Transverse colon (tissue), 4 donors: ENCODE measurements at regions not wholly inside any gene's neighbourhood (a gene's known extent, or its start where the extent isn't known, plus 50 kb on each side); places are given as distances from the start of the nearest gene placed in this dataset.

Experiments
- EP300 ChIP-seq: sonication (generic); formaldehyde crosslinking; IDR thresholded peaks from one replicate; pipeline ENCODE4 v1.6.1; 2017; ENCODE audit warnings: antibody characterized with exemption, low read depth
- POLR2A ChIP-seq: fragments of 450-650 bp; IDR thresholded peaks from one replicate; pipeline ENCODE4 v1.6.1; 2016; ENCODE audit warnings: antibody characterized with exemption, mild to moderate bottlenecking, moderate library complexity
- POLR2AphosphoS5 ChIP-seq, 3 donors: sonication (generic); formaldehyde crosslinking; IDR thresholded peaks; one replicate each; pipeline ENCODE4 v1.6.1; 2016; ENCODE audit warnings: antibody characterized with exemption in 3 of 3
- TF ChIP-seq, protein P1 (sequence below), 5 experiments: fragments of 200-600 bp in 3 of 5; fragments of 450-650 bp in 2 of 5; sonication (generic) in 3 of 5; IDR thresholded peaks; 1 replicate in 2 of 5; 2 replicates in 3 of 5; pipeline ENCODE4 v1.5.1; 2016 to 2017; ENCODE audit warnings: antibody characterized with exemption in 5 of 5, inconsistent platforms in 3 of 5, mild to moderate bottlenecking in 2 of 5, moderate library complexity in 1 of 5

DNA sequence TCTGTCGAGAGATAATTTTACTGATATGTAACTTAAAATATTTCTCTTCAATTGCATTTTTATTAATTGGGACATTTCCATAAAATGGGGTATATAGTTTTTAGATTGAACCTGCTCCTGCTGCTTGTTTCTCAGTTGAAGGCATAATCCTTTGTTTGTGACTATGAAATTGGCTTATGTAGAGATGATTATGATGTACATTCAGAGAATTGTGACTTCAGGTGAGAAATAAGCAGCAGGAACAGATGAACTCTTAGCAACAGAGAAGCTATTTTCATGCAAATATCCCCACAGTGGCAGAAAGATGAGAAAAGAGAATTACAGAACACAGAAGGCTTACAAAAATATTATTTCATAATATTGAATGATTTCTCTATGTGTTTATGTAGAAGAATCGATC lies 1499.5 kb upstream of the ADGRL3 start:
- TF ChIP-seq, protein P1, sequence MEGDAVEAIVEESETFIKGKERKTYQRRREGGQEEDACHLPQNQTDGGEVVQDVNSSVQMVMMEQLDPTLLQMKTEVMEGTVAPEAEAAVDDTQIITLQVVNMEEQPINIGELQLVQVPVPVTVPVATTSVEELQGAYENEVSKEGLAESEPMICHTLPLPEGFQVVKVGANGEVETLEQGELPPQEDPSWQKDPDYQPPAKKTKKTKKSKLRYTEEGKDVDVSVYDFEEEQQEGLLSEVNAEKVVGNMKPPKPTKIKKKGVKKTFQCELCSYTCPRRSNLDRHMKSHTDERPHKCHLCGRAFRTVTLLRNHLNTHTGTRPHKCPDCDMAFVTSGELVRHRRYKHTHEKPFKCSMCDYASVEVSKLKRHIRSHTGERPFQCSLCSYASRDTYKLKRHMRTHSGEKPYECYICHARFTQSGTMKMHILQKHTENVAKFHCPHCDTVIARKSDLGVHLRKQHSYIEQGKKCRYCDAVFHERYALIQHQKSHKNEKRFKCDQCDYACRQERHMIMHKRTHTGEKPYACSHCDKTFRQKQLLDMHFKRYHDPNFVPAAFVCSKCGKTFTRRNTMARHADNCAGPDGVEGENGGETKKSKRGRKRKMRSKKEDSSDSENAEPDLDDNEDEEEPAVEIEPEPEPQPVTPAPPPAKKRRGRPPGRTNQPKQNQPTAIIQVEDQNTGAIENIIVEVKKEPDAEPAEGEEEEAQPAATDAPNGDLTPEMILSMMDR (IDR thresholded peaks at IDR 0.05): no peak
- TF ChIP-seq POLR2A (no peak), POLR2AphosphoS5 (IDR thresholded peaks at IDR 0.05) (no peak), EP300 (no peak)
